ENCODE measurements at regions not wholly inside any gene's neighbourhood (a gene's known extent, or its start where the extent isn't known, plus 50 kb on each side); places are given as distances from the start of the nearest gene placed in this dataset.

GRCh38 chr1:112807117-112807516 is 92.0 kb upstream of the PPM1J start:
- TF ChIP-seq CTCF (IDR thresholded peaks at IDR 0.05) (no peak), POLR2AphosphoS5 (IDR thresholded peaks at IDR 0.05) (no peak)
